OCI-LY3 (cell line): ENCODE measurements at regions not wholly inside any gene's neighbourhood (a gene's known extent, or its start where the extent isn't known, plus 50 kb on each side); places are given as distances from the start of the nearest gene placed in this dataset.

ENCODE experiments used
- EZH2phosphoT487 ChIP-seq: fragments of 200-600 bp; shearing (Covaris generic); IDR thresholded peaks from 2 replicates; pipeline ENCODE4 v1.6.1; 2018; ENCODE audit warnings: antibody characterized with exemption, mixed run types, low read depth
- TF ChIP-seq, protein P1 (sequence below): fragments of 200-600, 300-600 bp; sonication (generic); IDR thresholded peaks from 2 replicates; pipeline ENCODE4 v1.5.1; 2014; ENCODE audit warnings: antibody characterized with exemption, low read length, low read depth

DNA sequence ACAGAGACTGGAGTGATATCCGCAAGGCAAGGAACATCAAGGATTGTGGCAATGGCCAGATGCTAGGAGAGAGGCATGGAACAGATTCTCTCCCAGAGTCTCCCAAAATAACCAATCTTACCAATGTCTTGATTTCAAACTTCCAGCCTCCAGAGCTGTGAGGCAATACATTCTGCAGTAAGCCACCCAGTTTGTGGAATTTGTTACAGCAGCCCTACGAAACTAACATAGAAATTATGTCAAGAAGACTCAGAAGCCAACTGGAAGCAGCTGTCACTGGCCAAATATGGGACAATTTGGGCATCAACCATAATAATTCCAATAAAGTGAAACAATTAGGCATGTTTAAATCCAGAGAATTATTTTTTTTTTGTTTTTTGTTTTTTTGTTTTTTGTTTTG, 271.1 kb downstream of the NDUFS4 start:
- TF ChIP-seq, protein P1, sequence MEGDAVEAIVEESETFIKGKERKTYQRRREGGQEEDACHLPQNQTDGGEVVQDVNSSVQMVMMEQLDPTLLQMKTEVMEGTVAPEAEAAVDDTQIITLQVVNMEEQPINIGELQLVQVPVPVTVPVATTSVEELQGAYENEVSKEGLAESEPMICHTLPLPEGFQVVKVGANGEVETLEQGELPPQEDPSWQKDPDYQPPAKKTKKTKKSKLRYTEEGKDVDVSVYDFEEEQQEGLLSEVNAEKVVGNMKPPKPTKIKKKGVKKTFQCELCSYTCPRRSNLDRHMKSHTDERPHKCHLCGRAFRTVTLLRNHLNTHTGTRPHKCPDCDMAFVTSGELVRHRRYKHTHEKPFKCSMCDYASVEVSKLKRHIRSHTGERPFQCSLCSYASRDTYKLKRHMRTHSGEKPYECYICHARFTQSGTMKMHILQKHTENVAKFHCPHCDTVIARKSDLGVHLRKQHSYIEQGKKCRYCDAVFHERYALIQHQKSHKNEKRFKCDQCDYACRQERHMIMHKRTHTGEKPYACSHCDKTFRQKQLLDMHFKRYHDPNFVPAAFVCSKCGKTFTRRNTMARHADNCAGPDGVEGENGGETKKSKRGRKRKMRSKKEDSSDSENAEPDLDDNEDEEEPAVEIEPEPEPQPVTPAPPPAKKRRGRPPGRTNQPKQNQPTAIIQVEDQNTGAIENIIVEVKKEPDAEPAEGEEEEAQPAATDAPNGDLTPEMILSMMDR: no peak
- no peak for TF ChIP-seq EZH2phosphoT487
